Tibial artery (tissue), 4 donors: ENCODE measurements at regions not wholly inside any gene's neighbourhood (a gene's known extent, or its start where the extent isn't known, plus 50 kb on each side); places are given as distances from the start of the nearest gene placed in this dataset.

ENCODE experiments used
- DNase-seq, 2 donors: peaks; one replicate each; pipeline ENCODE4 v3.0.0-alpha.2; 2019
- H3K27ac ChIP-seq, 2 donors: fragments of 200-600 bp; sonication (generic) in 1 of 2; 1 replicate in 1 of 2; 2 replicates in 1 of 2; pipeline ENCODE4 v1.5.1; 2018 to 2019; ENCODE audit warnings: mild to moderate bottlenecking in 1 of 2
- H3K27me3 ChIP-seq, 2 donors: fragments of 200-600 bp; sonication (generic) in 1 of 2; one replicate each; pipeline versions ENCODE4 v1.5.1 to v1.6.0; 2016 to 2019
- H3K36me3 ChIP-seq, 3 donors: fragments of 200-600 bp; sonication (generic) in 2 of 3; one replicate each; pipeline ENCODE4 v1.5.1; 2016 to 2019; ENCODE audit warnings: mild to moderate bottlenecking in 2 of 3
- H3K4me1 ChIP-seq, 4 donors: fragments of 200-600 bp; sonication (generic) in 2 of 4; 1 replicate in 3 of 4; 2 replicates in 1 of 4; pipeline ENCODE4 v1.5.1; 2016 to 2019
- H3K4me3 ChIP-seq, 2 donors: fragments of 200-600 bp; sonication (generic) in 1 of 2; 1 replicate in 1 of 2; 2 replicates in 1 of 2; pipeline ENCODE4 v1.5.1; 2018 to 2019; ENCODE audit warnings: mild to moderate bottlenecking in 2 of 2
- H3K9me3 ChIP-seq, 3 donors: fragments of 200-600 bp; sonication (generic) in 1 of 3; one replicate each; pipeline ENCODE4 v1.5.1; 2016 to 2019
- intact Hi-C: fragments of 100-400 bp; cut with DNase I; formaldehyde crosslinking; loops from one replicate; pipeline ENCODE4 v1.15.0; 2023; ENCODE audit warnings: low total_unique reads
- TF ChIP-seq, protein P1 (sequence below), 2 experiments: fragments of 200-600 bp in 1 of 2; fragments of 450-650 bp in 1 of 2; IDR thresholded peaks; one replicate each; pipeline ENCODE4 v1.5.1; 2017 to 2019; ENCODE audit warnings: antibody characterized with exemption in 2 of 2, mild to moderate bottlenecking in 1 of 2, moderate library complexity in 1 of 2

DNA sequence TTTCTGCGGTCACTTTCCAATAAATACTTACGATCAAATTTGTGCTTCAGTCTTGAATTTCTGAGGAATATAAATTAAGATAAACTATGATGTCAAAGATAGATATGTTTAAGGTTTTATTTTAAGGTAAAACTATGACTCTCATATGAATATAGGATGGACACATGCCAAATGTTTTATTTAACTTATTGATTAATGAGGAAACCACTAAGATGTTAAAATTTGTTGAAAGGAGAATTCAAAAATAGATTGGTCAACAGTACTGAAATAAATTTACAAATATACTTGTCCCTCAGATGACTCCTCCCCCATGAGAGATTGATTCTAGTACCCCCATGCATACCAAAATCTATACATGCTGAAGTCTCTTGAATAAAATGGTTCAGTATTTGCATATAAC is 319.7 kb upstream of the KCNH8 start:
- Histone ChIP-seq H3K36me3 (no peaks in the 10 kb centered on the region), H3K4me3 (no peak overlapping the region), H3K4me1 (no peaks in the 10 kb centered on the region), H3K27ac (no peak overlapping the region), H3K27me3 (no peaks in the 10 kb centered on the region), H3K9me3 (no peaks in the 10 kb centered on the region)
- TF ChIP-seq, protein P1, sequence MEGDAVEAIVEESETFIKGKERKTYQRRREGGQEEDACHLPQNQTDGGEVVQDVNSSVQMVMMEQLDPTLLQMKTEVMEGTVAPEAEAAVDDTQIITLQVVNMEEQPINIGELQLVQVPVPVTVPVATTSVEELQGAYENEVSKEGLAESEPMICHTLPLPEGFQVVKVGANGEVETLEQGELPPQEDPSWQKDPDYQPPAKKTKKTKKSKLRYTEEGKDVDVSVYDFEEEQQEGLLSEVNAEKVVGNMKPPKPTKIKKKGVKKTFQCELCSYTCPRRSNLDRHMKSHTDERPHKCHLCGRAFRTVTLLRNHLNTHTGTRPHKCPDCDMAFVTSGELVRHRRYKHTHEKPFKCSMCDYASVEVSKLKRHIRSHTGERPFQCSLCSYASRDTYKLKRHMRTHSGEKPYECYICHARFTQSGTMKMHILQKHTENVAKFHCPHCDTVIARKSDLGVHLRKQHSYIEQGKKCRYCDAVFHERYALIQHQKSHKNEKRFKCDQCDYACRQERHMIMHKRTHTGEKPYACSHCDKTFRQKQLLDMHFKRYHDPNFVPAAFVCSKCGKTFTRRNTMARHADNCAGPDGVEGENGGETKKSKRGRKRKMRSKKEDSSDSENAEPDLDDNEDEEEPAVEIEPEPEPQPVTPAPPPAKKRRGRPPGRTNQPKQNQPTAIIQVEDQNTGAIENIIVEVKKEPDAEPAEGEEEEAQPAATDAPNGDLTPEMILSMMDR (IDR thresholded peaks at IDR 0.05): no peak
- no peak for DNase-seq
- intact Hi-C loops: no loop called here

GRCh38 chr3:18827664-18828063 is 320.6 kb upstream of the KCNH8 start:
- TF ChIP-seq, protein P1 (IDR thresholded peaks at IDR 0.05): no peak

DNA sequence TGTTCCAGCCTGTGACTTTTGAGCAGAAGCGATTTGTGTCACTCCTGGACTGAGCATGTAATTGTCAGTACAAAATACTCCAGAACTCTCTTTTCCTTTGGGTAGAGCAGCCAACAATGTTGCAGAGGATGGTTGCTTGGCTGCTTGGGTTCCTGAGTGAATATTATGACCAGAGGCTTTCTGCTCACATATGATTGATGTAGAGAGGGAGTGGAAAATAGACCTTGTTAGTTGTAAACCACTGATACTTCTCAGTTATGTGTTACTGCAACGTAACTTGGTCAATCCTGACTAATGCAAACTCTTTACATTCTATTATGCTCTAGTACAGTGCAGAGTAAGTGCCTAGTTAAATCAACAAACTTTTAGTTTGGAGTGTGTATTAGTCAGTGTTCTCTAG is 322.6 kb upstream of the KCNH8 start:
- Histone ChIP-seq H3K4me3 (no peak overlapping the region), H3K9me3 (no peaks in the 10 kb centered on the region), H3K36me3 (no peaks in the 10 kb centered on the region), H3K4me1 (no peaks in the 10 kb centered on the region), H3K27ac (no peak overlapping the region), H3K27me3 (no peaks in the 10 kb centered on the region)
- intact Hi-C loops: no loop called here
- no peak for DNase-seq
- TF ChIP-seq, protein P1 (IDR thresholded peaks at IDR 0.05): no peak

More at GRCh38 chr3:18827664-18828063, 320.6 kb upstream of the KCNH8 start:
- no peaks in the 10 kb centered on the region for H3K9me3 ChIP-seq
- H3K4me3 ChIP-seq: no peak overlapping the region
- intact Hi-C loops: no loop called here
- DNase-seq: no peak
- no peaks in the 10 kb centered on the region for H3K4me1 ChIP-seq
- no peaks in the 10 kb centered on the region for H3K27me3 ChIP-seq
- no peak overlapping the region for H3K27ac ChIP-seq
- no peaks in the 10 kb centered on the region for H3K36me3 ChIP-seq

- H3K4me1 ChIP-seq: no peaks in the 10 kb centered on the region
- H3K36me3 ChIP-seq: no peaks in the 10 kb centered on the region
- no peaks in the 10 kb centered on the region for H3K27me3 ChIP-seq
- TF ChIP-seq, protein P1 (IDR thresholded peaks at IDR 0.05): no peak
- no peaks in the 10 kb centered on the region for H3K9me3 ChIP-seq
- intact Hi-C loops: no loop called here
- H3K4me3 ChIP-seq: no peak overlapping the region
- no peak for DNase-seq
- no peak overlapping the region for H3K27ac ChIP-seq
Measured at GRCh38 chr3:18813300-18813699, 335.0 kb upstream of the KCNH8 start.

DNA sequence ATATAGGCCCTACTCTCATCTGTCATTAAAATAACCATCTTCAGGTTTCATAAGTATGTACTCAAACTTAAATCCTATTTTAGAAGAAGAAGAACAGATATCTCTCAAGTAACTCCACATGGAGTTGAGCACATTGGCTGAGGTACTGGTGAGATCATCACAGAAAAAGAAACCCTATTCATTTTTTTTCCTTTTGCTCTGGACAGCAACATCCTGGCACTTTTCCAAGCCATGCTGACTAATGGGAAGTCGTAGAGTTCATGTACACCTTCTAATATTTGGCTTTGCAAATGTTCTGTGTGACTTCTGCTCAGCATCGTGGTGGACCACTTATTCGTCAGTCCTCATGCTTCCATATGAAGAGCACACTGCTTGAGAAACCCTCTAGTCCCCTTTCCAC is 336.0 kb upstream of the KCNH8 start:
- no peak for DNase-seq
- Histone ChIP-seq H3K4me3 (no peak overlapping the region), H3K9me3 (no peaks in the 10 kb centered on the region), H3K27me3 (no peaks in the 10 kb centered on the region), H3K36me3 (no peaks in the 10 kb centered on the region), H3K27ac (no peak overlapping the region), H3K4me1 (no peaks in the 10 kb centered on the region)
- TF ChIP-seq, protein P1 (IDR thresholded peaks at IDR 0.05): no peak
- intact Hi-C loops: no loop called here

GRCh38 chr3:18810306-18810661 is 338.0 kb upstream of the KCNH8 start:
- DNase-seq: no peak
- Histone ChIP-seq H3K27ac (no peak overlapping the region), H3K4me3 (no peak overlapping the region), H3K9me3 (no peaks in the 10 kb centered on the region), H3K4me1 (no peaks in the 10 kb centered on the region), H3K27me3 (no peaks in the 10 kb centered on the region), H3K36me3 (no peaks in the 10 kb centered on the region)
- TF ChIP-seq, protein P1 (IDR thresholded peaks at IDR 0.05): no peak
- intact Hi-C loops: no loop called here
